ENCODE measurements at regions not wholly inside any gene's neighbourhood (a gene's known extent, or its start where the extent isn't known, plus 50 kb on each side); places are given as distances from the start of the nearest gene placed in this dataset.

- no peak for DNase-seq
Observed at GRCh38 chr2:215681799-215682596, 246.1 kb upstream of the FN1 start.

- DNase-seq: peak in 1 of 2 experiments; percentile 4
Observed at GRCh38 chr2:215680605-215681598, 245.0 kb upstream of the FN1 start.

DNA sequence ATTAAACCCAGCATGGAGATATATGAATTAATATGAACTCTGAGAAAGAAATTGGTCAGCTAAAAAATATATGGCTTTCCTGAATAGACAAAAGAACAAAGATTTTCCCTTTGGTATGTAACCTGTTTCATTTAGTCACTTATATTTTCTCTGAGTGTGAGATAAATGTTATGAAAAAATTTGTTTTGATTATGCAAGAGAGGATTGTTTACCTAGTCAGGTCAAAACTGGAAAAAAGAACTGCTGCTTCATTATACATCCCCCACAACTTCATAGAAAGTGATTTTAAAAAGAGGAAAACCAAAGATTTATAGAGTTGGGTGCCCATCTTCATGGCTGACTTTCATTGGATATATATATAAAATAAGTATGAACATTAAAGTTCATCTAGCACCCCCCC is 242.2 kb upstream of the FN1 start:
- no peak for DNase-seq

GRCh38 chr2:215677481-215677880 is 241.6 kb upstream of the FN1 start:
- DNase-seq: no peak

- no peak for DNase-seq
Observed at GRCh38 chr2:215672406-215672805, 236.5 kb upstream of the FN1 start.

GRCh38 chr2:215671691-215672090 is 235.8 kb upstream of the FN1 start:
- no peak for DNase-seq

DNA sequence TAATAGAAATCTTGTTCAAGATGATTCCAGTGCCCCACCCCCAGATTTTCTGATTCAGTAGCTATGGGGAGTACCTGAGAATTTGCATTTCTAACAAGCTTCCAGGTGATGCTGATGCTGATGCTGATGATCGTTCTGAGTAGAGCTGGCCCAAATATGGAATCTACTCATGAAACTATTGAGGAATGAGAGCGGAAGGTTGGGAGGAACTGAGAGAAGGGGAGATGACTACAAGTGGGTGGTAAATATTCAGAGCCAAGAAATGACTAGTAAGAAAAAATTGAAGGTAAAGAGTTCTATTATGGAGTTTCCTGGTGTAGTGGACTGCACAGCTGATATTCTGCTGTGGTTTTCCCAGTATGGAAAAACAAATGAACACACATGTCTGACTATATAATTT is 235.4 kb upstream of the FN1 start:
- no peak for DNase-seq

- no peak for DNase-seq
Observed at GRCh38 chr2:215670396-215670795, 234.5 kb upstream of the FN1 start.

- DNase-seq: no peak
Observed at GRCh38 chr2:215668378-215668775, 232.5 kb upstream of the FN1 start.

GRCh38 chr2:215667585-215668377 is 231.9 kb upstream of the FN1 start:
- DNase-seq: no peak

- no peak for DNase-seq
Observed at GRCh38 chr2:215664847-215665525, 229.1 kb upstream of the FN1 start.

DNA sequence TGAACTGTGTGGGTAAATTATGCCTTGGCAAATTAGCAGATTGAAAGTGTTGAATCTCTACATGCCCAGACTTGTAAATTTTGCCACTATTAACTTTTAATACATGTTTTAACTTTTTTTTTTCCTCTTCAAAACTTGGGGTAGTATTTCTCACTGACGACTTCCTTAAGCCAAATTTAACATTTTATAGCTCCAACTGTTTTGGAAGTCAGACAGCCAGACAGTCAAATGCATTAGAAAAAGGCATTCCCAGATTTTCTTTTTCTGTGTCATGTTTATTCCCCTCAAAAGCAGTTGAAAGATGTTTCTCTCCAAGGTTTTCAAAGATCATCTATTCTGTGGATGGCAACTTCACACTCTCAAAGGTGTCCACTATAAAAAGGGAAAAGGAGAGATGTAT is 226.8 kb upstream of the FN1 start:
- DNase-seq: no peak

DNA sequence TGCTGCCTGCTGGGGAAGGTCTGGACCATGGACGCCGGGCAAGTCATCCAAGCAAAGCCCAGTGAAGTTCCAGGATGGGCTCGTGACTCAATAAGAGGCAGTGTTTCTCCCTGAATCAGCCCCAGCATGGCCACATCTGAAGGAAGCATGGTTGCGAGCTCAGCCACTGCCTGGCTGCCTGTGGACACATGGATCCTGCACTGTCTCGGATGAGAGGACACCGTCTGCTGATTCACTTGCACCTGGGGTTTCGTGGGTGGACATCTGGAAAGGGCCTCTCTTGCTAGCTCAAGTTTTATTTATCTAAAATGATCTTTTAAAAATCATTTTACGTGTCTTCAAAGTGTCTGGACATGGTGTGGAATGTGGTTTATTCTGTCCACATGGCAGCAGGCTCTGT is 224.8 kb upstream of the FN1 start:
- no peak for DNase-seq

DNA sequence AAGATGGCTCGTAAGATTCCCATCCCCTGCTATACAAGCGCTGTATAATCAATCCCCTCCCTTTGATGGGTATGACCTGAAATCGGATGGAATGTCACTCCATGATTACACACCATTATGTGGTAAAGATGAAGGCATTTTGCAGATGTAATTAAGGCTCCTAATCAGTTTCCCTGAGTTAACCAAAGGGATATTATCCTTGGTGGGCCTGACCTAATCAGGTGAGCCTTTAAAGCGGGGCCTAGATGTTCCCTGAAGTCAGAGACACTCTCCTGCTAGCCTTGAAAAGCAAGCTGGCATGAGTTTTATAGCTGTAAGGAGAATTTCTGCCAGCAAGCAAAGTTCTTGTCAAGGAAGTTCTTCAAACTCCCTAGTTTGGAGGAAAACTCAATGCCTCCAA is 223.8 kb upstream of the FN1 start:
- no peak for DNase-seq

- no peak for DNase-seq
Observed at GRCh38 chr2:215658635-215659305, 222.9 kb upstream of the FN1 start.

GRCh38 chr2:215657844-215658243 is 222.0 kb upstream of the FN1 start:
- DNase-seq: no peak

DNA sequence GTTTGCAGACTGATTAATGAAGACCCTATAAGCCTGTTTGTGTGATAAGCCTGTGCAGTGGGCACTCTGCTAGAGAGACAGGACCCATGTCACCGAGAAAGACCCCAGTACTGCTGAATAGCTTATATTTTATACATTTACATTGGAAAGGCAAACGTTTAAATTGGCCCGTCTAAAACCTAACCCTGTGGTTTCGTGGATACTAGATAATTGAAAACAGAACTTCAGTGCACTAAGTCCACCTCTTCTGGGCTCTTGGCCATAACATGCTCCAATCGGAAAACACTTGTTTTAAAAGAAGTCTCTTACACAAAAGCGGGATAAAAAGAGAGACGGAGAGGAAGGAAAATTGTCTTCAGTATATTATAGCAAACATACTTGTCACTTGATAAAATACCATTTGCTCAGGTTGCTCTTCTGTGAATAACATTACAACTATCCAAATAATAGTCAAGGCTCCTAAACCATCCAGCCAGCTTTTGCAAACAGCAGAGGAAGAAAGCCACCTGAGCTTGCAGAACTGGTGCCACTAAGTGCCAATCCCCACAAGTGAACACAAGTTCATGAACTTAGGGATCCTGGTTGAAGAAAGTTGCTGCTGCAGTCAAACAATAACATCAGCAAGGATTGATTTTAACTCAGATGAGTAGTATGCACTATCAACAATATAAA is 218.4 kb upstream of the FN1 start:
- DNase-seq: no peak

GRCh38 chr2:215653344-215654030 is 217.6 kb upstream of the FN1 start:
- DNase-seq: no peak

- DNase-seq: no peak
Observed at GRCh38 chr2:215652388-215652787, 216.5 kb upstream of the FN1 start.

DNA sequence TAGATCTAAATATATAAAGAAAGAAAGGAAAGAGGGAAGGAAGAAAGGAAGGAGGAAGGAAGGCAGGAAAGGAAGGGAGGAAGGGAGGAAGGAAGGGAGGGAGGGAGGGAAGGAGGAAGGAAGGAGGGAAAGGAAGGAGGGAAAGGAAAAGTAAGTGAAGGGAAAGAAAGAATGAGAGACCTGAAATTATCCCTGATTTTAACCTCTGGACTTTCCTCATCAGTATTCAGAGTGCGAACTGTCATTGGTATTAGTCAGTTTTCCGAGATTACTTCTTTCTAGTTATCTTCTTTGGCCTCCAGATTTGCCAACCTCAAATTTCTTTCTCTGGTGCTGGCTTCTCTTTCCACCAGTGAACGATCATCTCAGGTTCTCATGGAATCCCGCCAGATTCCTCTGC is 215.5 kb upstream of the FN1 start:
- no peak for DNase-seq
